Stimulated activated CD4-positive, alpha-beta T cell treated with anti-CD3 and anti-CD28 coated beads, Interleukin-12 subunit alpha, Interleukin-12 subunit beta, amount 100 ng/mL, for 24 hours (primary cell): ENCODE measurements at regions not wholly inside any gene's neighbourhood (a gene's known extent, or its start where the extent isn't known, plus 50 kb on each side); places are given as distances from the start of the nearest gene placed in this dataset.
"Not testable (repeated sequence)": the region's sequence is repeated elsewhere in the genome, so short reads cannot be mapped to it uniquely, and the experiment has no call there.

Experiments used
- DNase-seq, 2 experiments: peaks; one replicate each; pipeline ENCODE4 v3.0.0-alpha.2; 2020; ENCODE audit warnings: low read depth in 2 of 2

- DNase-seq, result no peak
Measured at GRCh38 chr3:70488816-70489215, 176.4 kb upstream of the MDFIC2 start.

GRCh38 chr3:70488131-70488530 lies 175.7 kb upstream of the MDFIC2 start:
- no peak for DNase-seq

- DNase-seq, result no peak
Measured at GRCh38 chr3:70486414-70487017, 174.1 kb upstream of the MDFIC2 start.

GRCh38 chr3:70476174-70476573 lies 163.7 kb upstream of the MDFIC2 start:
- no peak for DNase-seq

GRCh38 chr3:70471464-70472342 lies 159.3 kb upstream of the MDFIC2 start:
- no peak for DNase-seq

- no peak for DNase-seq
Measured at GRCh38 chr3:70466096-70466495, 153.7 kb upstream of the MDFIC2 start.

- no peak for DNase-seq
Measured at GRCh38 chr3:70464876-70465275, 152.4 kb upstream of the MDFIC2 start.

- DNase-seq, result no peak
Measured at GRCh38 chr3:70464465-70464864, 152.0 kb upstream of the MDFIC2 start.

- DNase-seq, result not testable (repeated sequence)
Measured at GRCh38 chr3:70450220-70450619, 137.8 kb upstream of the MDFIC2 start.

GRCh38 chr3:70435422-70435821 lies 123.0 kb upstream of the MDFIC2 start:
- DNase-seq, result not testable (repeated sequence)

GRCh38 chr3:70433091-70433490 lies 120.7 kb upstream of the MDFIC2 start:
- DNase-seq, result no peak

GRCh38 chr3:70431911-70432310 lies 119.5 kb upstream of the MDFIC2 start:
- no peak for DNase-seq

GRCh38 chr3:70426071-70426470 lies 113.6 kb upstream of the MDFIC2 start:
- no peak for DNase-seq

- no peak for DNase-seq
Measured at GRCh38 chr3:70421506-70421905, 109.1 kb upstream of the MDFIC2 start.

GRCh38 chr3:70409018-70409417 lies 96.6 kb upstream of the MDFIC2 start:
- no peak for DNase-seq

- no peak for DNase-seq
Measured at GRCh38 chr3:70400194-70400593, 87.8 kb upstream of the MDFIC2 start.

- DNase-seq, result no peak
Measured at GRCh38 chr3:70393881-70394612, 81.6 kb upstream of the MDFIC2 start.

- DNase-seq, result no peak
Measured at GRCh38 chr3:70392227-70392626, 79.8 kb upstream of the MDFIC2 start.

GRCh38 chr3:70387889-70388288 lies 75.5 kb upstream of the MDFIC2 start:
- DNase-seq, result no peak

- no peak for DNase-seq
Measured at GRCh38 chr3:70386846-70387245, 74.4 kb upstream of the MDFIC2 start.

- DNase-seq, result no peak
Measured at GRCh38 chr3:70386043-70386442, 73.6 kb upstream of the MDFIC2 start.

GRCh38 chr3:70383360-70383831 lies 71.0 kb upstream of the MDFIC2 start:
- DNase-seq, result no peak
